HFF-Myc (cell line): ENCODE measurements at regions not wholly inside any gene's neighbourhood (a gene's known extent, or its start where the extent isn't known, plus 50 kb on each side); places are given as distances from the start of the nearest gene placed in this dataset.

Source experiments
- DNase-seq: peaks from one replicate; pipeline ENCODE4 v3.0.0-alpha.2; 2011; ENCODE audit warnings: low read depth; ENCODE audit errors: extremely low read depth
- H3K4me3 ChIP-seq: replicated peaks from 2 replicates; pipeline ENCODE4 v1.5.1; 2011; ENCODE audit warnings: low read depth, mild to moderate bottlenecking, control low read depth, low read length
- TF ChIP-seq, protein P1 (sequence below): IDR thresholded peaks from 2 replicates; pipeline ENCODE4 v1.5.1; 2012; ENCODE audit warnings: mild to moderate bottlenecking, low read depth, low read length, control low read depth; ENCODE audit errors: missing control alignments

DNA sequence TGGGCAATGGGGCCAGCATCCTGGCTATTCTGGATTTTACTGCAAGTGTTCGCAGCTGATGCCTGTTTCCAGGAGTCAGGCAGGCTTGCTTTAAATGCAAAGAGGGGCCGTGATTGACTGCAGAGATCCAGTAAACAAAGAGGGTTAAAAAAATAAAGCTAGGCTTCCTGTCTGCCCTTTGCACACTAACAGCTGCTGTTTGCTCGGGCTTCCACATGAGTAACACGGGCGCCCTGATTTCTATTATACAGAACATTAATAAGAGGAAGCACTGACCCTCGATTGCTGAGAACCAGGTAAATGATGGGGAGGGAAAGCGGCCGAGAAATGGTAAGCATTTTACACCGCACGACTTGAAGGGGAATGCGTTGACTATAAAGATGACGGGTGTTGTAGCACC is 254.2 kb upstream of the ZNF507 start:
- no peak for DNase-seq
- H3K4me3 ChIP-seq, result no peak overlapping the region
- TF ChIP-seq, protein P1, sequence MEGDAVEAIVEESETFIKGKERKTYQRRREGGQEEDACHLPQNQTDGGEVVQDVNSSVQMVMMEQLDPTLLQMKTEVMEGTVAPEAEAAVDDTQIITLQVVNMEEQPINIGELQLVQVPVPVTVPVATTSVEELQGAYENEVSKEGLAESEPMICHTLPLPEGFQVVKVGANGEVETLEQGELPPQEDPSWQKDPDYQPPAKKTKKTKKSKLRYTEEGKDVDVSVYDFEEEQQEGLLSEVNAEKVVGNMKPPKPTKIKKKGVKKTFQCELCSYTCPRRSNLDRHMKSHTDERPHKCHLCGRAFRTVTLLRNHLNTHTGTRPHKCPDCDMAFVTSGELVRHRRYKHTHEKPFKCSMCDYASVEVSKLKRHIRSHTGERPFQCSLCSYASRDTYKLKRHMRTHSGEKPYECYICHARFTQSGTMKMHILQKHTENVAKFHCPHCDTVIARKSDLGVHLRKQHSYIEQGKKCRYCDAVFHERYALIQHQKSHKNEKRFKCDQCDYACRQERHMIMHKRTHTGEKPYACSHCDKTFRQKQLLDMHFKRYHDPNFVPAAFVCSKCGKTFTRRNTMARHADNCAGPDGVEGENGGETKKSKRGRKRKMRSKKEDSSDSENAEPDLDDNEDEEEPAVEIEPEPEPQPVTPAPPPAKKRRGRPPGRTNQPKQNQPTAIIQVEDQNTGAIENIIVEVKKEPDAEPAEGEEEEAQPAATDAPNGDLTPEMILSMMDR, result no peak

DNA sequence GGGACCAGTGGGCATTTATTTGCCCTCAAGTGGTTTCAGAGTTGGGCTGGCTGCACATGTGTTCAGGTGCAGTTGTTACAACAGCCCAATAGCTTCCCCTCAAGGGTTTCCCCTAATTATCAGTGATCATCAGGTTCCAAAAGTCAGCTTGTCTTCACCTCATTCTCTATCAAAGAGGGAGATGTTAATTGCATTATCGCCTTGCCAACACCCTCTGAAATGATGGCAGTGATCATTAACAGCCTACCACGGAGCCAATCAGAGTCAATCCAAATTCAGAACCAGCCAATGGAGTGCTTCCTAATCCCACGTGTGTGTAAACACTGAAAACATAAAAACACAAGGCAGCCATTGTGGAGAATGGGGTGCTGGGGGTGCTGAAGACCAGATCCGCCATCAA is 248.4 kb upstream of the ZNF507 start:
- no peak for DNase-seq
- TF ChIP-seq, protein P1, result no peak

DNA sequence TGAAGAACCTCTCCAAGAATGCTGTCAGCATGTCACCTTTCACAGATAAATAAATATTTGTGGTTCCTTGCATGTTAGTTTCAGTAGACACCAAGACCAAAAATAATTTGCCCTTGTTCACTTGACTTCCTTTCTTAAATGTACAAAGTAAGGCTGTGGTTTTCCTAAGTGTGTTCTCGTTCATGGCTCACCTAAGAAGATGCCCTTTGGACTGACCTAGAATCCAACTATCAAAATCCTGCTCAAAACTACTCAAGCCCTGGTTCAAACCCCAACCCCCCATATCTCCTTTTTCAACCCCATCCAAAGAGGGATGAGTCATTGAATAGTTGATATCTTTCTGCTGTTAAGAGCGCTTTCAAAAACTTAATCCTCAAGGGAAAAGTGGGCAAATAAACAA is 247.8 kb upstream of the ZNF507 start:
- TF ChIP-seq, protein P1, result no peak
- H3K4me3 ChIP-seq, result no peak overlapping the region
- no peak for DNase-seq

More for the DNA sequence above, 248.4 kb upstream of the ZNF507 start:
- H3K4me3 ChIP-seq, result no peak overlapping the region

DNA sequence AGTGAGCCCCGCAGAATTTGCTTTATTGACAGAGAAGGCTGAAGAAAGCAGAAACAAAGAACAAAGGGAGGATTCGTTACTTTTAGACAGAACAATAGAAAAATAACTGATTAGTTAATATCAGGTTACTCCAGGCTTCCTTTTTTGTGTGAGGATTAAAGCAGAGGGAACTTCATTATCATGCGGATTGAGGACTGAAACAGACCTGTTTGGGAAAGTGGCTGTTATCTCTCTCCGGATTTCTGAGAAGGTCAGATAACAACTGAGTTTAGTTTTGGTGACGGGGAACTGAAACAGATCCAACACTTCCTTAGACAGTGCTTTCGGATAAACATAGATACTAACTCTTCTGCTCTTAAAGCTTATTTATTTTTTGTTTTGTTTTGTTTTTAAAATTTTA is 246.4 kb upstream of the ZNF507 start:
- H3K4me3 ChIP-seq, result no peak overlapping the region
- TF ChIP-seq, protein P1, result no peak
- DNase-seq, result no peak

DNA sequence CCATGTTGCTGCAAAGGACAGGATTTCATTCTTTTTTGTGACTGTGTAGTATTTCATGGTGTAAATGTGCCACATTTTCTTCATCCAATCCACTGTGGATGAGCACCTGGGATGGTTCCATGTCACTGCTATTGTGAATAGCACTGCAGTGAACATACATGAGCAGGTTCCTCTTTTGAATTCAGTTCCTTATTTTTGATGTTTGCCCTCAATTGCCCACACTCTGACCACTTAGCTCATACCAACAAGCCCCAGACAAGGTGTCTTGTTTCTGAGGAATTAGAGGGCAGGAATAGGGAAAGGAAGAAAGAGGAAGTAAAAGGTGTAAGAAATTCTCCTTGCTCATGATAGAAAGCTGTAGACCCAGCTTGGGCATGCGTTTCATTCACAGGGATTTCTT is 244.2 kb upstream of the ZNF507 start:
- TF ChIP-seq, protein P1, result no peak
- no peak for DNase-seq
- no peak overlapping the region for H3K4me3 ChIP-seq

DNA sequence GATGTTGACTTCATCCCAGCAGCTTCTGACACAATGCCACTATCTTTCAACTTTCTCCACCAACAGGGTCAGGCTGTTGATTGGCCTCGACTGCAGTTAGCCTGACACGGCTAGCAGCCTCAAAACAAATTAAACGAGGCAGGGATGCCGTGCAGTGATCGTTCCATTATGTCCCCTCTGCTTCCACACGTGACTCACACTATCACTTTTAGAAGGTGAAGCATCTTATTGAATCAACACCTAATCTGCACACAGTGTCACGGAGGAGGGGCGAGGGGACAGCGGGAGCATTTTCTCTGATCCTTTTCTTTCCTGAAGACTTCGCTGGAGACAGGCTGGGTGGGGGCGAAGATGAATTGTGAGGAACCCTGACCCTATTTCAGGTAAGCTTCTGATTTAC is 241.9 kb upstream of the ZNF507 start:
- no peak for DNase-seq
- TF ChIP-seq, protein P1, result no peak
- H3K4me3 ChIP-seq, result no peak overlapping the region

DNA sequence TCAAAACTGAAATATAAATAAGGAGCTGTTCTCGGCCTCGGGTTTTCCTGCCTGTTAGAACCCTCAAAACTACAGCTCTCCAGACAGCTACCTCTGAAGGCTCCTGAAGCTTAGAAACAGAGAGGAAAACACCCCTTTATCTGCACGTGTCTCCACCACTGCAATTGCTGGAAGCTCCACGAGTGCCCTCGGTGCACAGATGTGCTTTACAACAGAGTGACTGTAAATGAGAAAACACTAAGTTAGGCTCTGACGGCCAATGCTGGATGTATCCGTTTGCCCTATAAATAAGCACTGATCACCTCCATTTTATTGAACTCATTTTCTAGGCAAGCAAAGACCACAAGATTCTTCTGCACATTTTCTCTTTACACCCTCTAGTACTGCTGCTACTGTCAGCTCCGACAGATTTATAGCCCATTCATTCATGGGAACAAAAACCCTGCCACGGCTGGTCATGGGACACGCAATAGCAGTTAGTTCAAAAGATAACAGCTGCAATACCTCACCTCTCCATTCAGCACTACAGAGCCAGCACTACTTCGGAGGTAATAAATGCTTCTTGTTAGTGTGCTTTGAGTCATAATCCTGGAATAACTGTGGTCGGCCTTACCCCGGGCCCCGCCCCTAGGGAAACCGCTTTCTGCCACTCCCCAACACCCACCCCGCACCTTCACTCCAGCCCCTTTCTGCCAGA is 241.1 kb upstream of the ZNF507 start:
- no peak for DNase-seq
- TF ChIP-seq, protein P1, result no peak
- no peak overlapping the region for H3K4me3 ChIP-seq
